Fibroblast of upper back skin (primary cell): ENCODE measurements at regions not wholly inside any gene's neighbourhood (a gene's known extent, or its start where the extent isn't known, plus 50 kb on each side); places are given as distances from the start of the nearest gene placed in this dataset.

Experiments
- DNase-seq: peaks from one replicate; pipeline ENCODE4 v3.0.0-alpha.2; 2013

GRCh38 chr6:156347656-156348055 is 429.5 kb upstream of the ARID1B start:
- no peak for DNase-seq

DNA sequence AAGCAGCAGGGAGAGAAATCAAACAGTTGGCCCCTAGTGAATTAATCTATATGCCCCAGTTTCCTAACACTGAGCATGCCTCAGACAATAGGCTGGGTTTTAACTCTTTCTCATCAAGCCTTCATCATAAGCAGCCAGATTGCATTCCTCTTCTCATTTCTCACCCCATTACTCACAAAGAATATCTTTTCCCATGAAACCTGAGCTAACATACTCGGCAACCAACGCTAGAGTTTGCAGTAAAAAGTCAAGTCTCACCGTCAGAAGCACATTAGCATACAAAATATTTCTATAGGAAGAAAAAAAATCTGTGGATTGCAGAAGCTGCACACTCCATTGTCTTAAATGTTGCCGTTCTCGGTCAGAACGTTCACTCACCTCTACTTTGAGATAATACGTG is 429.9 kb upstream of the ARID1B start:
- peak; percentile 43 for DNase-seq

- no peak for DNase-seq
Measured at GRCh38 chr6:156345700-156346099, 431.5 kb upstream of the ARID1B start.

DNA sequence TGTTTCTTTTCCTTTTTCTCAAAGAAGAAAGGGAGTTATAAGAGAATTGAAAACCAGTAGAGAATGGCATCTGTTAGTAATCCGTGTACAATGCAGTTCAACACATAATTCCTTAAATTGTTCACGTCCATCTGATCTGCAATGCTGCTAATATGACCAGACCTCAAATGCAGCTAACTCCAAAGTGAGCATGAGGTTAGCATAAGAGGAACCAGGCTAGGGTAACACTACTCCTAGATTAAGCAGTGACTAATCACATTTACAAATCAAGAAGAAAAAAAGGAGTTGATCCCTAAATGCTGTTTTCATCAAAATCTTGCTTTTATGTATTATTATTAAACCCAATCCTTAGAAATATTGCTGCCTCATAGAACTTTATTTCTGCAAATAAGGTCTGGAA is 432.7 kb upstream of the ARID1B start:
- no peak for DNase-seq

DNA sequence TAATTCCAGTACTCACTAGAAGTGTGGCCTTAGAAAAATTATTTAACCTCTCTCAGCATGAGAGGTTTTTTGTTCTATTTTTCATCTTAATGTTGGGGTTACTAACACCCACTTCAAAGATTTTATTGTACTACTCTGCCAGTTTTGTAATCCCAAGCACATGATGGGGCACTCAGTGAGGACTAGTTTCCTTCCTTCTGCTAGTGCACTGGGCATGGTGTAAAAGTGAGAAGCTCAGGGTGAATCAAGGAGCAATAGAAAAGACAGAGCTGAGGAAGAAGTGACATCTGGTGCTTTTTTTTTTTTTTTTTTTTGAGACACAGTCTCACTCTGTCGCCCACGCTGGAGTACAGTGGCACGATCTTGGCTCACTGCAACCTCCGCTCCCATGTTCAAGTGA is 439.4 kb upstream of the ARID1B start:
- DNase-seq, result no peak

- no peak for DNase-seq
Measured at GRCh38 chr6:156336733-156337132, 440.4 kb upstream of the ARID1B start.

DNA sequence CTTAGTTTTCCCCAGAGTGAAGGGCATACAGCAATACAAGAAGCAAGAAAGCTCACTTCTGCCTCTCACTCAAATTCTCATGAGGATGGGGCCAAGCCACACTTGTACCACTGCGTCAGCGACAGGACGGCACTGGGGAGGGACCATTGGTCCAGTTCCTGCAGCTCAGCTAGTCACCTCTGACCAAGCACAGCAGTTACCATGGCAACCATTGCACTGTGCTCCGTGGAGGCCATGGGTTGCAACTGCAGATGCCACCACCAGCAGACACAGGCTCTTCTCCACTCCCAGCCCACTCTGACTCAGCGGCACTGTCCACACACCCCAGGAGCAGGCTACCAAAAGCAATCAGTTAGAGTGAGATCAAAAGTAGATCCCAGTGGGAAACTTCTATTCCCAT is 441.1 kb upstream of the ARID1B start:
- no peak for DNase-seq

DNA sequence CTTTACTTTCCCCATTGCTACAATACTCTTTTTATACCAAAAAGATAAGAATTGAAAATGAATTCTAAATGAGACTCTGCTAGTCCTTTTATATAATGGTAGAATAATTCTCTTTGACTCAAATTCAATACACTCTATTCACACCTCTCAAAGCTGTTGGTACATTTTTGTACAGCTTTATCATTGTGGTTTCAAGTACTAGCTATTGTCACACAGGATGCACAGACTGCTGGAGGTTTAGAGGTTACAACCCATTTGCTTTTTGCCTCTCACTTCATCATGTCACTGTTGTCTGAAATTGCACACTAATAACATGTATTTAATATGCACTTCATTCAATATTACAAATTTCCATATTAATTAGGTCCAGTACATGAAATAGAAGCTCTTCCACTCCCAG is 442.2 kb upstream of the ARID1B start:
- no peak for DNase-seq

DNA sequence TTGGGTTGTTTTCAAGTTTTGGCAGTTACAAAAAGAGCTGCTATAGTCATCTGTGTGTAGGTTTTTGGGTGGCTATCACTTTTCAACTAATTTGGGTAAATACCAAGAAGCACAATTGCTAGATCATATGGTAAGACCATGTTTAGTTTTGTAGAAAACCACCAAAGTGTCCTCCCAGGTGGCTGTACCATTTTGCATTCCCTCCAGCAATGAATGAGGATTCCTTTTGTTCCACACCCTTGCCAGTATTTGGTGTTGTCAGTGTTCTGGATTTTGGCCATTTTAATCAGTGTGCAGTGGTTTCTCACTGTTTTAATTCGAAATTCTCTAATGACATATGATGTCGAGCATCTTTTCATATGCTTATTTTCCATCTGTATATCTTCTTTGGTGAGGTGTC is 457.5 kb upstream of the ARID1B start:
- DNase-seq, result no peak

DNA sequence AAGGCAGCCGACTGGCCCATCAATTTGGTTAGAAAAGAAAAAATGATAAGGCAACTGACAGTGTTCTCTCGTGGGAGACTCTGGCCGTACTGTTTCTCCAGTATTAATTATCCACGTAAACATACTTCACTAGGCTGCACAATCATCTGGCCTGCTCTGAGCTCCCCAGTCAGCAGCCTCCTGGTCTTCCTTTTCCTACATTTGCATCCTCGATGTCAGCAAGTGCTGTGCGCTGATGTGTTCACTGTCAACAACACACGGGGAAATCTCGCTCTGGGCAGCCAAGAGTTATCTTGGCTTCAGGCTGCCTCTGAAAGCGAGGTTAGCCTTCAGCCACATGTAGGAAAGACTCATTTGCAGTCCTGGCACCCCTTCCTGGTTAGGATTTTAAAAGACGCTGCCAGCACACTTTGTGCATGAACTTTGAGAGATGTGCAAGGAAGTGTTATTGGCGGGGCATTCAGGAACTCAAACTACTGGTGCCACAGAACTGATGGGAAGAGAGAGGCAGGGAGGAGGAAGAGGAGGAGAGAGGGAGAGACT is 460.5 kb upstream of the ARID1B start:
- no peak for DNase-seq

- DNase-seq, result no peak
Measured at GRCh38 chr6:156315146-156315545, 462.0 kb upstream of the ARID1B start.

- no peak for DNase-seq
Measured at GRCh38 chr6:156313037-156313436, 464.1 kb upstream of the ARID1B start.

DNA sequence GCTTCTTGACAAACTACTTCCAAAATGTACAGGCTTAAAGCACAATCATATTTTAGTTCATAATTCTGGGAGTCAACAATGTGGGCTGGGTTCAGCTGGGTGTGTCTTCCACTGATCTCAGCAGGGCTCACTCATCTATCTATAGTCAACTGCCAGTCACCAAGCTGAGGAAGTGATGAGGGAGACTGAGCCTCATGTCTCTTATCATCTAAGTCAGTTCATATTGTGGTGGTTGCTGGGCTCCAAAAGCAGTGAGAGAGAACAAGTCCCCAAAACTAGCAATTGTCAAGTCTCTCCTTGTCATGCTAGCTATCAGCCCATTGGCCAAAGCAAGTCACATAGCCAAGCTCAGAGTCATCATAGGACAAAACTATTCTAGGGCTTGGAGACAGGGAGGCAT is 465.9 kb upstream of the ARID1B start:
- no peak for DNase-seq

GRCh38 chr6:156310701-156311100 is 466.5 kb upstream of the ARID1B start:
- DNase-seq, result no peak

DNA sequence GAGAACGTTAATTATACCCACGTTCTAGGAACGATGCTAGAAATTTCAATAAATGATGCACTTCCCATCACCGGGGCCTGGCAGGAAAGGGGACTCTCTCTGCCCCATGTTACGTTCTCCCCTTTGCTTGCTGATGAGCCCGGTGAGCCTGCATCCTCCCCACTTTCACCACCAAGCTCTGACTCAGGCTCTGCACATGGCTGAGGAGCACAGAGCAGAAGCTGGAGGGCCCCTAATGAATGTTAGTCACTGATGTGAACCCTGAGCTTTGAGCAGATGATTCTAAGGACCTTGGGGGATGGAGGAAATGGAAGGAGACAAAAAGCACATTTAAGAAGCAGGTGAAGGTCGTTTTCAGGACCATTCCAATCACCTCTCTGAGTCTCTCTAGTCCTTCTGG is 468.2 kb upstream of the ARID1B start:
- DNase-seq, result peak; percentile 0

GRCh38 chr6:156308604-156309003 is 468.6 kb upstream of the ARID1B start:
- no peak for DNase-seq

GRCh38 chr6:156306531-156306930 is 470.6 kb upstream of the ARID1B start:
- DNase-seq, result no peak

GRCh38 chr6:156283091-156283490 is 494.1 kb upstream of the ARID1B start:
- no peak for DNase-seq

DNA sequence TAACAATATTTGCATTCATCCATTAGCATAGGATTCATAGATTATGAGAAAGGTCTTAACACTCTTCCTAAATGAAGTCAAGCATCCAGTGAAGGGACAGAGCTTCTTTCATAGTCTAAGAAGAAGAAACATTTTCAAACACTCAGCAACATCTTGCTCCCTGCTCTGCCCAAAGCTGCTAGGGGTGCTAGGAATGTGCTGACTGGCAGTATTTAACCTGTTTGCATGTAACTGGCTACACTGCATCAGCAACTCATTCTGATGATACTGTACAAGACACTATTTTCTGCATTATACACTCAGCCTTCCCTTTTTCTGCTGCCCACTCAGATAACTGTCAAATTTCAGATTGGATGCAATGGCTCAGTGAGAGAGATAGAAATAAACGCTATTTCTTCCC is 495.1 kb upstream of the ARID1B start:
- no peak for DNase-seq

DNA sequence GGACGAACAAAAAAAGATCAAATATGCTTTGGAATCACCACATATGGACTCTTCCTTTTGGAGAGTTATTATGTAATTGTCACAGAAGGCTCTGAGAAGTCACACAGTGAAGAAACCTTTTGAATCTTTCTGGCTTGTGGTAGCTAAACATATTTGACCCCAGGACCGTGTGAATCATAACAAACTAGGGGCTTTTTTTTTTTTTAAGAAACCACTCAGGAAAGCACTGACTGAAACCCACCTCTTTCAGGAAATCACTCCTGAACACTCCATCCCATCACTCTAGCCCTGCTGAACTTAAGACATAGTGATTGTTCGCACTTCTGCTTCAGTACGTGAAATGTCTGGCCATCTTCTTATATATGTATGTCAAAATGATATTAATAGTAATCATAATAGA is 495.9 kb upstream of the ARID1B start:
- DNase-seq, result no peak

DNA sequence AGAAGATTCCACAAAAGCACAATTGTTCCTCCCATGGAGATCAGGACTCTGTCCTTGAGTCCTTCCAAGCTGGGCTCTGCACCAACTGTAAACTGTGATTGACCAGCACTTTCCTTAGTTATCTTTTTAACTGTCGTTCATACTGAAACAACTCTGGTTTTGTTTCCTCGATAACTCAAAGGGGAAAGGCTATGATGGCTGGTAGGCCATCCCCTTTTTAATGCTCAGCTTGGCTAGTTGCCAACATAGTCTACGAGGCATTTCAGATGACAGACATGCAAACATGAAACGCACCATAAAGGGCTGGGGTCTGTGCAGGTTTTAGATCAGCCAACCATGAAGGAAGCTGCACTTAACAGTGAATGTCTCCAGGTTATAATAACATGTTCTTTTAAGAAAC is 497.1 kb upstream of the ARID1B start:
- DNase-seq, result no peak

- no peak for DNase-seq
Measured at GRCh38 chr6:156279261-156279969, 497.8 kb upstream of the ARID1B start.

DNA sequence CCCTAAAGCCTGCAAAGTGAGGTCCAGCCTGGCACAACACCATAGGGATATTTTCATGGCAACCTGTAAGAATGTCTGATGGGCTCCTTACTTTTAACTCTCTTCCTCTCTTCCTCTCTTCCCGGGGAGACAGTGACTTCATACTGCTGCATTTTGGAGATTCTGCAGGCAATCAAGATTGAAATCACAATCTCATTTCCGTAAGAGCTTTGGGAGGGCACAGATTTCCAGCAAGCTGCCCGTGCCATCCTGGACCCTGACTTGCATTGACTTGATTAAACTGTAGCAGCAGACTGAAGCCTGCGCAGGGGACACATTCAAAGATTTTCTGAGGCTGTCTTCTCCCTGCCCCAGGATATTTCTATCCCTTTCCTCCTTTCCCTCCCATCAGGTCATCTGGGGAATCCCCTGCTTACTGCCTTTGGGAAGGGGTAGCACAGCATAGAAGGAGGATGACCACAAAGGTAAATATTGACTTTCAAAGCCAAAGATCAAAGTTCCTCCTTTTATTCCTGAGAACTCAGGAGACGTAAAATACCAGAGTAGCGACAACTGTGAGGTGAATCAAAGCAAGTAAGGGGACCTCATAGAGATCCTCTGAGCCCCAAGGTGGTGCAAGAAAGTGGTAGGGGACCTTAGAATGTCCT is 504.0 kb upstream of the ARID1B start:
- DNase-seq, result no peak

DNA sequence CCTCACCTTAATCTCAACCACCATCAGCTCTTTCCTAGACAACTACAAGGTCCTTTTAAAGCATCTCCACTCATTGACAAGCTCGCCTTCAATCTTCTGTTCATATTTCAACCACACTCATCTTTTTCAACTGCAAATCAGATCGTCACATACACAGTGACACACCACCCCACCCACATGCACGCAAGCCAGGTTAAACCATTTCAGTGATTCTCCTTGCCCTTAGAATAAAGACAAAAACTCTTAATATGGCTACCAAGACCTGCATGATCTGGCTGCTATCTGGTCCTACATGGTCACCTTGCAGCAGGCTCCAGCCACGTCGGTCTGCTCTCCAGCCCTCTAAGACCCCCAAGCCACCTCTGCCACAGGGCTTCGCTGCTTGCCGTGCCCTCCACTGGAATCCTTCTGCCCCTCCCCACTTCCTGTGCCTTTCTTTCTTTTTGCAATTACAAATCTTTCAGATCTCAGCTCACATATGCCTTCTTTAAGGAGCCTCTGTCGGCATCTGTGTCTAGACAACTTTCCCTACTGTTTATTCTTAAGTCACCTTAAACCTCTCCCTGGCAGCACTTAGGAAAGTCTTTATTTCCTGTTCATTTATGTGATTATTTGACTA is 507.3 kb upstream of the ARID1B start:
- DNase-seq, result no peak
